C4-2B (cell line): ENCODE measurements at regions not wholly inside any gene's neighbourhood (a gene's known extent, or its start where the extent isn't known, plus 50 kb on each side); places are given as distances from the start of the nearest gene placed in this dataset.

Experiments
- CTCF ChIP-seq: fragments of 450-650 bp; conservative IDR thresholded peaks from 2 replicates; pipeline ENCODE4 v1.5.1; 2017; ENCODE audit warnings: mild to moderate bottlenecking
- ZFX ChIP-seq: fragments of 450-650 bp; IDR thresholded peaks from 2 replicates; pipeline ENCODE4 v1.6.1; 2017

GRCh38 chr20:11060423-11061185, 386.8 kb upstream of the JAG1 start:
- TF ChIP-seq CTCF: no peak
- no peak for TF ChIP-seq ZFX
